T47D (cell line): ENCODE measurements at regions not wholly inside any gene's neighbourhood (a gene's known extent, or its start where the extent isn't known, plus 50 kb on each side); places are given as distances from the start of the nearest gene placed in this dataset.
"Not testable (repeated sequence)": the region's sequence is repeated elsewhere in the genome, so short reads cannot be mapped to it uniquely, and the experiment has no call there.

ENCODE experiments used
- DNase-seq, 2 experiments: peaks; one replicate each; pipeline versions ENCODE4 v3.0.0 to v3.0.0-alpha.2; 2011 to 2012; ENCODE audit warnings: low read depth in 1 of 2, low spot score in 1 of 2
- JUND ChIP-seq: IDR thresholded peaks from 2 replicates; pipeline ENCODE4 v1.6.1; 2012; ENCODE audit warnings: low read depth
- in situ Hi-C: cut with HindIII; loops from 2 replicates; pipeline ENCODE4 v1.10.0; 2016; ENCODE audit warnings: low sequenced_read_pairs, low pct_unique_long_range_greater_than_20kb

DNA sequence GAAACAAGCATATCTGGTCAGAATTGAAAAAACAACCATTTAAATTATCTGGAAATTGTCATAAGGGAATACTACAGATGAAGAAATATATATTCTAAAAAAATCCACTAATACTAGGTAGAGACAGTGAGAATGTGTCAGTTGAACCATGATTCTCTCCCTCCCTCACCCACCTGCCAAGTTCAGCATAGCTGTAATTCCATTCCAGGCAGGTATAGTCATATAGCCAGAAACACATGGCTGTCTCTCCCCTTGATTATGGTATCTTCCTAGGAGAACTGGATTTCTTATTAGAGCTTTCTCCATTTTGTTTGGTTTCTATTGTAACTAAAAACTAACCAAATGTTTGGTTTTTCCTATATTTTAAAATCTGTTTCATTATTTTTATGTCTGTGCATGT is 509.2 kb downstream of the CDH10 start:
- TF ChIP-seq JUND, result no peak
- in situ Hi-C loops, result no loop called here
- DNase-seq, result peak in 1 of 2 experiments; percentile 13

DNA sequence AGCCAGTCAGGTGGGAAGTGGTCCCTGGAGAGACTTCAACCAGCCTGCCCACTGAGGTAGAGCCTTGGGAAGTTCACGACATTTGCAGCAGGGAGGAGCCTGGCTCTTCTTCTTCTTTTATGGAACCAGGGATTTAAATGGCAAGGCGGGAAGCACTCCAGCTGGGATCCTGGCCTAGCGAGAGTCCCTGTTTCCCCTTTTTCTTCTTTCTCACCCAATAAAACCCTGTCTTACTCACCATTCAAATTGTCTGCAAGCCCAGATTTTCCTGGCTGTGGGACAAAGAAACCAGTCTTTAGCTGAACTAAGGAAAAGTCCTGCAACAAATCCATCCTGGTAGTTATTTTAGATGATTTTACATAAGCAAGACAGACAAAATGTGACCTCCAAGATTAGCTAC is 503.7 kb downstream of the CDH10 start:
- in situ Hi-C loops, result no loop called here
- no peak for TF ChIP-seq JUND
- DNase-seq, result no peak

DNA sequence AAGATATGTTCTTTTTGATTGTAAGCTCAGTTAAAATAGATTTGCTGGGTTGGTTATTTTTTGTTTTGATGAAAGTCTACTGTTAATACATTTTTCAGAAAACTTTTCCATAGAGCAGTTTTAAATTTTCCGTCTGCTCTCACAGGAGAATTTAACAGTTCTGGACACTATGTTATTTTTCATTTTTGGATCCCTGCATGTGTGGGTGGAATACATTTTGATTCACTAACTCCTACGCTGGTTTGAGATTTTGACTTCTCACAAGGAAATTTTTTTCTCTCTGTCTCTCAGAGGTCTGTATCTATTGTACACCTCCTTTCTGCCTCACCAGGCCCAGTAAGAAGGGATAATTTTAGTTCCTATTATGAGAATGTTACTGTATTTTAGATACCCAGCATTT is 502.4 kb downstream of the CDH10 start:
- in situ Hi-C loops, result no loop called here
- DNase-seq, result no peak
- no peak for TF ChIP-seq JUND

DNA sequence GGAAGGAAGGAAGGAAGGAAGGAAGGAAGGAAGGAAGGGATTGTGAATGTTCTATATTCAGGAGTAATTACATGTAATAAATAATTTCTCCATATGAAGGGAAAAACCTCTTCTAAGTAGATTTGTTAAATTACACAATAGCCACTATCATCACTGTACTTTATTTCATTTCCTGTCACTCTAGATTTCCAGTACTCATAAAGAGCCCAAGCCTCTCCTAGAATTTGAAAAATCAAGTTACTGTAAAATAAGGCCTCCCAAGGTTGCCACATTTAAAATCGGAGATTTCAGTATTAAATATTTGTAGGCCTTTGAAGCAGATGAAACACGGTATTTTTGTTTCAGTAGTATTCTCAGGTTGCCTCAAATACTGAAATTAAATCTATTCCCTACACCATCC is 499.0 kb downstream of the CDH10 start:
- in situ Hi-C loops, result no loop called here
- no peak for DNase-seq
- TF ChIP-seq JUND, result no peak

DNA sequence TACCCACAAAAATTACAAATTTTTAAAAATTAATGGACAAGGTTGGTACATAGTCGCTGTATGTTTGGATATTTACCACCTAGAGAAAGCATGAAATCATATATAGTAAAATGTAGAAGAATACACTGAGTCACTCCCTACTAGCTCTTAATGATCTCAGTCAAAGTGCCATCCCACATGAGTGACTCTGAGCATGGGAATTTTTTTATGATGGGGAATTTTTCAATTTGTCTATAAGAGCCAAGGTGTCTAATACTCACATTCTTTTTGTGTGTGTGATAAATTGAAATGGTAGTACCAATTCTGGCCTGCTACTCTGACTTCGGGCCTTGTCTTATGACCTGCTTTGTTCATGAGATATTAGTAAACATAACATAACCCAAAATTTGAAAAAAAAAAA is 483.2 kb downstream of the CDH10 start:
- no peak for DNase-seq
- no peak for TF ChIP-seq JUND
- in situ Hi-C loops, result no loop called here

DNA sequence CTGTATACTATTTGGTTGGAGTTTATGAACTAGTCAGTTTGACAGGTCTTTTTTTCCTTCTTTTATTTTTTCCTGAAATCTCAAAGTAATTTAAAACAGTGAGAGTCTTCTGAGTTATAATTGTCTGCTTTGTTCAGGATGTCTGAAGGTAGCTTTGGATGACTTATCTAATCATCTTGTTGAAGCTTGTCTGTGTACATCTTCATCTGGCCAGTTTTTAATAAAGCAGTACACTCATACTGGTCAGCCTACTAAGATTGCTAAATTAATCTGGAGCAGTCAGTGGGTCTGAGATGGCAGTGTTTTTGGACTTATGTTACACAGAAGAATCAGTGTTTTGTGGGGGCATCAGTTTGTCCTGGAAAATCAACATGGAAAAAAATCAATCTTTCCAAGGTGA is 482.4 kb downstream of the CDH10 start:
- in situ Hi-C loops, result no loop called here
- TF ChIP-seq JUND, result no peak
- DNase-seq, result no peak

DNA sequence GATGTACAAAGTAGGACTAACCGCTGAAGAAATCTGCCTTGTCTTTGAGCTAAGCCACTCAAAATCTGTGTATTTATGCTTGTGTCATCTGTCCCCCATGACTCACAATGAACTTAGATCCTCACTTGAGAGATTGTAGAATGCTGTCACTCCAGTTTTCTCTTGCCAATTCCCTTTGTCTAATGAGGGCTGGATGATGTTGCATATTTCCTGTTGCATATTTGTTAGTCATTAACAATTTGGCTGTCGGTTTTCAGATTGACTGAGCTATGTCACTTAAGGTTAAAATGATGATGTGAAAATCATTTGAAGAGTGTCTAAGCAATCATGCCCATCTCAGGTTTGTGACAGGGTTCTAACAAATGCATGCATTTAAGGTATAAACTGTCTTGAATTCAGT is 481.7 kb downstream of the CDH10 start:
- TF ChIP-seq JUND, result no peak
- in situ Hi-C loops, result no loop called here
- DNase-seq, result no peak

DNA sequence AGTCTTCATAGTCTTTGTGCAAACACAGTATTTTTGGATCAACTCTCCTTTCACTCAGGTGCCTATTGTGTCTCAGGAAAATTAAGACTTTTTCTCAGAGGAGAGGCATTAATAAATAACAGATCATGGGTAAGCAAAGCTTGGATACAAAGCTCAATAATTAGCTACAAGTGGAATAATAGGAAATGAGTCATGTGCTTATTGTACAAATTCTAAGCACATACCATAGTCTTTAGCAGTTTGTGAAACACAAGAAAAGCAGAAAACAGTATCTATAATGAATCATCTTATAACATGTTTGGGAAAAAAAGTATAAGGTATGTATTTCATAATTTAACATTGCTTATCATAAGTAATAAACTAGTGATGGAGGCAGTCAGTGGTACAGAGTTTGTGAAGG is 477.0 kb downstream of the CDH10 start:
- DNase-seq, result no peak
- TF ChIP-seq JUND, result no peak
- in situ Hi-C loops, result no loop called here

DNA sequence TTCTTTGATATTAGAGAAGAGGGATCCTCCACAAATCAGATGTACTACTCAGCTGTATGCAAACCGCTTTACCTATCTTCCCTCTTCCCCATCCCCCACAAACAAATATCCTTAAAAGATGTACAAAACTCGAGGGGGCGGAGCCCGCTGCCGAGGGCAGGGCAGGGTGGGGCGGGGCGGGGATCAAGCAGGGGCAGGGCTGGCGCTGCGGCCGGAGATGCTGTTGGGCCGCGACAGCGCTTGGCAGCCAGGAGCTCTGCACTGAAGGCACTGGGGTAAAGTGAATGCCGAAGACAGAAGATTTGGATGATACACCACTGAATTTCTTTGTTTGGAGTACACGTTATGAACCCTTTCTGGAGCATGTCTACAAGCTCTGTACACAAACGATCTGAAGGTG is 474.8 kb downstream of the CDH10 start:
- TF ChIP-seq JUND, result no peak
- DNase-seq, result no peak
- in situ Hi-C loops, result no loop called here

DNA sequence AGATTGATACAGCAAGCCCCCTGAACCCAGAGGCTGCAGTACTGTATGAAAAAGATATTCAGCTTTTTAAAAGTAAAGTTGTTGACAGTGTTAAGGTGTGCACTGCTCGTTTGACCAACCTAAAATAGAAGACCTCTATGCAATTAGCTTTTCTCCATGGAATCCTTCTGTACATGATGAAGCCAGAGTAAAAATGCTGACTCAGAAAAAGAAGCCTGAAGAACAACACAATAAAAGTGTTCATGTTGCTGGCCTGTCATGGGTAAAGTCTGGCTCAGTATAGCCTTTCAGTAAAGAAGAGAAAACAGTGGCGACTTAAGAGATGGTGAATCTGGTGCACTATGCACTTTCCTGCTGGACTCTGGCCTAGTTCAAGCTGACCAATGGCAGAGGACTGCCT is 473.8 kb downstream of the CDH10 start:
- in situ Hi-C loops, result not testable (repeated sequence)

DNA sequence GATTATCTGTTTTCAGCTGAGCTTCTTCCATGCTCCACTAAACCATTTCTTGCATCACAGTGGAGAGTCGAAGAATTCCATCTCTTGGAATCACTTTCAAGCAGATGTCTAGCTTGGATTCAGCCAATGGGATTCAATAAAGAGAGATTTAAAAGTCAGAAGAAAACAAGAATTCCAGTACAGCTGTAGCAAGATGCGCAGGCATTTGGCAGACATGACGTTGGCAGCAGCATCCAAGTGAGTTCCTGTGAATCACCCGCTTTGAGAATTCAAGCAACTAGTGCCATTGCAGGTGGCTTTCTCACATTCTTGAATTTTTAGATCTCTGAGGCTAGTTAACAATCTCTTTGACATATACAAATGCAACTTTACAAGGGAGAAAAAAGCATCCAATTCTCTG is 467.0 kb downstream of the CDH10 start:
- DNase-seq, result peak in 1 of 2 experiments; percentile 5
- no peak for TF ChIP-seq JUND
- in situ Hi-C loops, result no loop called here

More for the DNA sequence above, 473.8 kb downstream of the CDH10 start:
- DNase-seq, result peak in 1 of 2 experiments; percentile 4

DNA sequence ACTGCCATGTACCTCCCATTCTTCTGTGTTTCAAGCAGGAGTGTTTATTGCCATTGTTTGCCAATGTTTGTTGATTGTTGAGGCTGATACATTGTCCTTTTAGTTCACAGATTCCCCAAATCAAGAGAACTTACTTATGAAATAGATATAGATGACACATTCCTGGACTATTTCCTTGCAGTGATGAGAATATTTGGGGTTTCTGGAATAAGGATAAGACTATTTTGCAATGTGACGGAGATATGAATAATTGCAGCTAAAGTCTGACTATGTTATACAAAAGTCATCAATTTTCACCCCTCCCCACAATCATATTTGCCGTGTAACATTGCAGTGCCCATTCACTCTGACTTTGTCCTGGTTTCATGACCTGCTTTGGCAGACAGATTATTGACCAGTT is 460.8 kb downstream of the CDH10 start:
- no peak for DNase-seq
- no peak for TF ChIP-seq JUND
- in situ Hi-C loops, result no loop called here

DNA sequence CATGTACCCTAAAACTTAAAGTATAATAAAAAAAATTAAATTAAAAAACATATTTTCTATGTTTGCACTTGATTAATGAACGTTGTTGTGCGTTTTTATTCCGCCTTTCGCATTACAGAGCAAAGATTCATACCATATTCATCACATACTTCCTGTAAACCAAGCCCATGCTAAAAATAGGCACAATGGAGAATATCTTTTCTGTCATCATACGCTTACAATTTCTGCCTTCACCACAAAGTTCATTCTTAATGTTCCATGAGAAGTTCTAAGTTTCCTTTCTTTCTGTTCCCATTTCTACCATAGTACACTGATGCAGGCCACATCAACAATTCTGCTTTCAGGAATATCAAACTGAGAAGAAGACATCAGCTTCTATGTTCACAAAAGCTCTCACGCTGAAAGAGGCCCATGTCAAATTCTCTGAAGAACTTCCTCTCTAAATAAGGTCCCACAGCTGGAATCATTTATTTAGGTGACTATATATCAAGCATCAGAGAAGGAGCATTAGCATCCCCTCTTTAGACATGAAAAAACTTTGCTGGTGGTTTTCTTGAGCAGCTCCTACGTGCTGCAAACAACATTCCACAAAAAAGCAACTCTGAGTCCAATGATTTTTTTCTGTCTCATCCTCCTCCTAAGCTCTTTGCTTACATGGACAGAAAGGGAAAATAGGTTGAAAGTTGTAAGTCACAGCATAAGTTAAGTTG is 456.4 kb downstream of the CDH10 start:
- DNase-seq, result no peak
- in situ Hi-C loops, result no loop called here
- no peak for TF ChIP-seq JUND

DNA sequence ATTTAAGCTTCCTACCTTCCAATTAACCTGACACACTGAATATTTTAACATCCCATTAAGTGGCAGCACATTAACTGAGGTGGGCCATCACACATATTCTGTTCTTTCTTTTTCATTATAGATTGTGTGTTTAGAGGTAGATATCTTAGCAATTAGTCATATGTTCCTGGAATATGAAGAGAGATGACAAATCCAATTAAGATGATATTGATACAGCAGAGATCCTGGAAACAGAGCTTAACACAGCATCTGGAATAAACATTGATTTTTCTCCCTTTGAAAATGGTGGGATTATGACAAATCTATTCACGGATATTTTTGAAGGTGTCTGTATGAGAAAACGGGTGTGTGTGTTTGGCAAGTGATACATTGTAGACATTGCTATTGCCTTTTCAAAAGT is 448.0 kb downstream of the CDH10 start:
- in situ Hi-C loops, result no loop called here
- no peak for TF ChIP-seq JUND
- DNase-seq, result no peak
